ENCODE measurements at regions not wholly inside any gene's neighbourhood (a gene's known extent, or its start where the extent isn't known, plus 50 kb on each side); places are given as distances from the start of the nearest gene placed in this dataset.

DNA sequence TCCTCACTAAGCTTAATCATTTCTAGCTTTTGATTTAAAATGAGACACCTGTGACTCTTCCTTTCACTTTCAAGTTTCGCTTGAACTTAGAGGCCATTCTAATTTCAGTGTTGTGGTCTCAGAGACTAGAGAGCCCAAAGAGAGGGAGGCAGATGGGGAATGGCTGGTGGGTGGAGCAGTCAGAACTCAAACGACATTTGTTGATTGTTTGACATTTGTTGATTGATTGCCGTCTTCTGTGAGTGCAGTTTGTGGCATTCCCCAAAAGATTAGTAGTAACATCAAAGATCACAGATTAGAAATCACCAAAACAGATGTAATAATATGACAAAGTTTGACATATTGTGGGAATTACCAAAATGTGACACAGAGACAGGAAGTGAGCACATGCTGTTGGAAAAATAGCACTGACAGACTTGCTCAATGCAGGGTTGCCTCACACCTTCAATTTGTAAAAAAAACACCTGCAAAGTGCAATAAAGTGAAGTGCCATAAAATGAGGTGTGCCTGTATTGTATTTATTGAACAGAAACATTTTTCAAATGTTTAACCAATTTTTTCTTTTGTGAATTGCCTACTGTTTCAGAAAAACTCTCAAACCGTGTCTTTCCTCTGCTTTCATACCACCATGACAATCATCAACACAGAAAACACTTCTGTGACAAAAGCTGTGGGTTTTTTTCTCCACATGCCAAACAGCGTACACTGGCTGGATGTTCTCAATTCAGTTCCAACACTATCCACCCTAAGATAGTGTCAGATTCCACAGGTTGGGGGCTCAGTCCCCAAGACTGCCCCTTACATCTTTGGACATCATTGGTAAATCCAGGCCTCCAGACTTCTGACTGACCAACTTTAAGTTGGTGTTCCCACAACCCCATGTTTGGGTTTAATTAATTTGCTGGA, 376.3 kb upstream of the RGS6 start:
- H3K27ac Mint-ChIP-seq = peak overlapping the region in 2 of 3 experiments; percentile 5 to 15; a peak in 2 of 7 replicates
- no peaks in the 10 kb centered on the region for H3K27me3 ChIP-seq (ENCODE audit: insufficient read depth, low read length)
- WGBS (ENCODE audit: extremely low coverage, insufficient read length, low lambda C conversion rate) = no CpG with 5 or more reads among the region's 5 CpGs
- H3K9me3 ChIP-seq (ENCODE audit: control insufficient read depth, low read depth, low read length) = no peaks in the 10 kb centered on the region
- no peak overlapping the region for H2AFZ ChIP-seq (ENCODE audit: low read length)
- no peak overlapping the region for H3K18ac ChIP-seq (ENCODE audit: insufficient read length, low read depth, low read length)
- H2BK15ac ChIP-seq (ENCODE audit: low read depth, low read length) = no peak overlapping the region
- no peak overlapping the region for H2BK5ac ChIP-seq (ENCODE audit: insufficient read length, low read length)
- no peak overlapping the region for H3K56ac ChIP-seq (ENCODE audit: insufficient read length, low read depth, low read length)
- no peaks in the 10 kb centered on the region; the same call in 1 of the 2 replicates for H3K4me1 ChIP-seq (ENCODE audit: insufficient read depth, low read length)
- no peak for DNase-seq
- no peak overlapping the region for H3K4me2 ChIP-seq (ENCODE audit: insufficient read depth, insufficient read length, low read length)
- no peak overlapping the region for H4K5ac ChIP-seq (ENCODE audit: insufficient read length, low read depth, low read length)
- no peak overlapping the region for H3K27ac ChIP-seq (ENCODE audit: insufficient read length, low read depth, low read length)
- H3K9ac ChIP-seq (ENCODE audit: extremely low read depth, insufficient read length, low read length) = no peak overlapping the region
- H2BK120ac ChIP-seq (ENCODE audit: low read depth, low read length, poor library complexity, severe bottlenecking) = no peak overlapping the region
- no peak overlapping the region for H2BK20ac ChIP-seq (ENCODE audit: low read depth, low read length, poor library complexity, severe bottlenecking)
- no peaks in the 10 kb centered on the region for H3K79me1 ChIP-seq (ENCODE audit: insufficient read depth, low read depth, low read length, poor library complexity, severe bottlenecking)
- H3K4me1 Mint-ChIP-seq = peaks cover 9 to 11% of the 10 kb centered on the region in 2 experiments
- no peak overlapping the region for H2AK5ac ChIP-seq (ENCODE audit: insufficient read length, low read length)
- no peak overlapping the region for H2BK12ac ChIP-seq (ENCODE audit: insufficient read length, low read depth, low read length)
- TF ChIP-seq, protein P1, sequence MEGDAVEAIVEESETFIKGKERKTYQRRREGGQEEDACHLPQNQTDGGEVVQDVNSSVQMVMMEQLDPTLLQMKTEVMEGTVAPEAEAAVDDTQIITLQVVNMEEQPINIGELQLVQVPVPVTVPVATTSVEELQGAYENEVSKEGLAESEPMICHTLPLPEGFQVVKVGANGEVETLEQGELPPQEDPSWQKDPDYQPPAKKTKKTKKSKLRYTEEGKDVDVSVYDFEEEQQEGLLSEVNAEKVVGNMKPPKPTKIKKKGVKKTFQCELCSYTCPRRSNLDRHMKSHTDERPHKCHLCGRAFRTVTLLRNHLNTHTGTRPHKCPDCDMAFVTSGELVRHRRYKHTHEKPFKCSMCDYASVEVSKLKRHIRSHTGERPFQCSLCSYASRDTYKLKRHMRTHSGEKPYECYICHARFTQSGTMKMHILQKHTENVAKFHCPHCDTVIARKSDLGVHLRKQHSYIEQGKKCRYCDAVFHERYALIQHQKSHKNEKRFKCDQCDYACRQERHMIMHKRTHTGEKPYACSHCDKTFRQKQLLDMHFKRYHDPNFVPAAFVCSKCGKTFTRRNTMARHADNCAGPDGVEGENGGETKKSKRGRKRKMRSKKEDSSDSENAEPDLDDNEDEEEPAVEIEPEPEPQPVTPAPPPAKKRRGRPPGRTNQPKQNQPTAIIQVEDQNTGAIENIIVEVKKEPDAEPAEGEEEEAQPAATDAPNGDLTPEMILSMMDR (conservative IDR thresholded peaks at IDR 0.05) = no peak
- H3K23ac ChIP-seq (ENCODE audit: insufficient read length, low read depth, low read length) = no peak overlapping the region
- no peak overlapping the region for H3T11ph ChIP-seq (ENCODE audit: low read length)
- no peaks in the 10 kb centered on the region for H3K79me2 ChIP-seq (ENCODE audit: insufficient read depth, low read length)
- H3K4me3 Mint-ChIP-seq = no peak overlapping the region
- H3K4ac ChIP-seq (ENCODE audit: low read depth, low read length) = no peak overlapping the region
- H3K23me2 ChIP-seq (ENCODE audit: insufficient read length, low read depth, low read length, poor library complexity, severe bottlenecking) = no peaks in the 10 kb centered on the region
- H4K8ac ChIP-seq (replicated peaks; ENCODE audit: insufficient read length, low read depth, low read length) = no peak overlapping the region
- H4K91ac ChIP-seq (ENCODE audit: insufficient read length, low read depth, low read length) = no peak overlapping the region
- no peaks in the 10 kb centered on the region for H4K20me1 ChIP-seq (ENCODE audit: control insufficient read depth, insufficient read depth, insufficient read length)
- no peaks in the 10 kb centered on the region for H3K36me3 Mint-ChIP-seq (ENCODE audit: insufficient read depth in 1 of 3, low read depth in 3 of 3)
- no peak overlapping the region for H3K14ac ChIP-seq (ENCODE audit: insufficient read depth, low read length)
- no peaks in the 10 kb centered on the region for H3K27me3 Mint-ChIP-seq (ENCODE audit: low read depth)
- no peaks in the 10 kb centered on the region for H3K9me3 Mint-ChIP-seq
